GM12878 (cell line): ENCODE measurements at regions not wholly inside any gene's neighbourhood (a gene's known extent, or its start where the extent isn't known, plus 50 kb on each side); places are given as distances from the start of the nearest gene placed in this dataset.

Experiments
- CTCF ChIP-seq, 3 experiments: IDR thresholded peaks in 2 of 3; conservative IDR thresholded peaks in 1 of 3; 2 replicates each; pipeline ENCODE4 v1.5.1; 2011; ENCODE audit warnings: low read depth in 3 of 3, low read length in 3 of 3, mild to moderate bottlenecking in 3 of 3, control low read depth in 2 of 3, moderate library complexity in 2 of 3, inconsistent platforms in 1 of 3, mixed read lengths in 1 of 3; ENCODE audit not compliant: control insufficient read depth in 2 of 3, insufficient read depth in 1 of 3; ENCODE audit errors: extremely low read depth in 1 of 3
- EZH2 ChIP-seq: IDR thresholded peaks from 2 replicates; pipeline ENCODE4 v1.6.1; 2012; ENCODE audit warnings: low read depth, mild to moderate bottlenecking, control low read depth, inconsistent platforms, low read length, borderline replicate concordance; ENCODE audit not compliant: control insufficient read depth
- RBBP5 ChIP-seq: fragments of 200-600 bp; sonication (generic); conservative IDR thresholded peaks from 2 replicates; pipeline ENCODE4 v1.6.1; 2016
- SMAD1 ChIP-seq: fragments of 450-650 bp; IDR thresholded peaks from 2 replicates; pipeline ENCODE4 v1.6.1; 2018; ENCODE audit warnings: mild to moderate bottlenecking, low read depth; ENCODE audit not compliant: partially characterized antibody
- TF ChIP-seq, protein P1 (sequence below): fragments of 450-650 bp; IDR thresholded peaks from 2 replicates; pipeline ENCODE4 v1.6.1; 2018; ENCODE audit warnings: mild to moderate bottlenecking, low read depth, moderate library complexity; ENCODE audit not compliant: partially characterized antibody
- TF ChIP-seq, protein P2 (sequence below): IDR thresholded peaks from 2 replicates; pipeline ENCODE4 v1.6.1; 2011; ENCODE audit warnings: mild to moderate bottlenecking, low read depth, low read length, moderate library complexity; ENCODE audit not compliant: insufficient replicate concordance

- TF ChIP-seq, protein P1, sequence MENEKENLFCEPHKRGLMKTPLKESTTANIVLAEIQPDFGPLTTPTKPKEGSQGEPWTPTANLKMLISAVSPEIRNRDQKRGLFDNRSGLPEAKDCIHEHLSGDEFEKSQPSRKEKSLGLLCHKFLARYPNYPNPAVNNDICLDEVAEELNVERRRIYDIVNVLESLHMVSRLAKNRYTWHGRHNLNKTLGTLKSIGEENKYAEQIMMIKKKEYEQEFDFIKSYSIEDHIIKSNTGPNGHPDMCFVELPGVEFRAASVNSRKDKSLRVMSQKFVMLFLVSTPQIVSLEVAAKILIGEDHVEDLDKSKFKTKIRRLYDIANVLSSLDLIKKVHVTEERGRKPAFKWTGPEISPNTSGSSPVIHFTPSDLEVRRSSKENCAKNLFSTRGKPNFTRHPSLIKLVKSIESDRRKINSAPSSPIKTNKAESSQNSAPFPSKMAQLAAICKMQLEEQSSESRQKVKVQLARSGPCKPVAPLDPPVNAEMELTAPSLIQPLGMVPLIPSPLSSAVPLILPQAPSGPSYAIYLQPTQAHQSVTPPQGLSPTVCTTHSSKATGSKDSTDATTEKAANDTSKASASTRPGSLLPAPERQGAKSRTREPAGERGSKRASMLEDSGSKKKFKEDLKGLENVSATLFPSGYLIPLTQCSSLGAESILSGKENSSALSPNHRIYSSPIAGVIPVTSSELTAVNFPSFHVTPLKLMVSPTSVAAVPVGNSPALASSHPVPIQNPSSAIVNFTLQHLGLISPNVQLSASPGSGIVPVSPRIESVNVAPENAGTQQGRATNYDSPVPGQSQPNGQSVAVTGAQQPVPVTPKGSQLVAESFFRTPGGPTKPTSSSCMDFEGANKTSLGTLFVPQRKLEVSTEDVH = no peak
- no peak for TF ChIP-seq CTCF (IDR thresholded peaks at IDR 0.05 in 2 of 3, conservative IDR thresholded peaks at IDR 0.05 in 1 of 3; ENCODE audit: control insufficient read depth in 2 of 3, extremely low read depth in 1 of 3, insufficient read depth in 1 of 3, low read depth in 3 of 3, low read length in 3 of 3)
- TF ChIP-seq SMAD1 = no peak
- no peak for TF ChIP-seq RBBP5
- no peak for TF ChIP-seq EZH2
- TF ChIP-seq, protein P2, sequence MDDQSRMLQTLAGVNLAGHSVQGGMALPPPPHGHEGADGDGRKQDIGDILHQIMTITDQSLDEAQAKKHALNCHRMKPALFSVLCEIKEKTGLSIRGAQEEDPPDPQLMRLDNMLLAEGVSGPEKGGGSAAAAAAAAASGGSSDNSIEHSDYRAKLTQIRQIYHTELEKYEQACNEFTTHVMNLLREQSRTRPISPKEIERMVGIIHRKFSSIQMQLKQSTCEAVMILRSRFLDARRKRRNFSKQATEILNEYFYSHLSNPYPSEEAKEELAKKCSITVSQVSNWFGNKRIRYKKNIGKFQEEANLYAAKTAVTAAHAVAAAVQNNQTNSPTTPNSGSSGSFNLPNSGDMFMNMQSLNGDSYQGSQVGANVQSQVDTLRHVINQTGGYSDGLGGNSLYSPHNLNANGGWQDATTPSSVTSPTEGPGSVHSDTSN = no peak
These were observed 181.3 kb downstream of the ZNF281 start for GRCh38 chr1:200228486-200228885.
